ENCODE measurements at regions not wholly inside any gene's neighbourhood (a gene's known extent, or its start where the extent isn't known, plus 50 kb on each side); places are given as distances from the start of the nearest gene placed in this dataset.

DNA sequence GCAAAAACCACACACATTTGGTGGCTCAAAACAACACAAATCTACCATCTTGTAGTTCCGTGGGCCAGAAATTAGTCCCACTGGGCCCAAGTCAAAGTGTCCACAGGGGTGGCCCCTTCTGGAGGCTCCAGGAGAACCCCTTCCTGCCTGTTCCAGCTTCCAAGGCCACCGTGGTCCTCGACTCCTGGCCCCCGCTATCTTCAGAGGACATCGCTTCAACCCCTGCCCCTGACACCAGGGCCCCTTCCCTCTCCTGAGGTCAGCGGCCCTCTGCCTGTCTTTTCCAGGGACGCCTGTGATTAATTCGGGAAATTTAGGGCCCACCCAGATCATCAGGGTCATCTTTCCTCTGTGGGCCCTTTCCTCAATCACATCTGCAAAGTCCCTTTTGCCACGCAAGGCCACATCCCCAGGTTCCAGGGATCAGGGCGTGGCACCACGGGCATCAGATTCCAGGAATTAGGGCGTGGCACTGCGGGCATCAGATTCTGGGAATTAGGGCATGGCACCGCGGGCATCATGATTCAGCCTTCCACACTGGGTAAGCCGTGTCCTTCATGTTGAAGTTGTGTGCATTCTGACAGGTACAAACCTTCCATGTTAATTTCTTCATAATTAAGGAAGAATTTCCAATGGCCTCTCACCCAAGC lies 59.9 kb upstream of the SMOC2 start:
- no peaks in the 10 kb centered on the region for H3K79me2 ChIP-seq (ENCODE audit: insufficient read depth, low read length)
- peaks cover 35% of the 10 kb centered on the region for H3K9me3 ChIP-seq (ENCODE audit: low read length)
- ATAC-seq (no peak), FAIRE-seq (no peak), DNase-seq (ENCODE audit: low spot score) (no peak)
- ChIA-PET CTCF (ENCODE audit: low intra/inter-chr PET ratio, low total read pairs) (no interaction called here), POLR2A (no interaction called here)
- H2AFZ ChIP-seq (ENCODE audit: low read length): no peak overlapping the region
- in situ Hi-C loops (cut with HindIII; ENCODE audit: extremely low pct_ligation_motif_present, low pct_unique_long_range_greater_than_20kb): no loop called here
- H3K4me2 ChIP-seq (ENCODE audit: low read depth, low read length): no peak overlapping the region
- no peak overlapping the region for H3K4me3 ChIP-seq (replicated peaks in 1 of 3; ENCODE audit: insufficient read depth in 1 of 3, low read depth in 2 of 3, low read length in 3 of 3)
- intact Hi-C loops (cut with micrococcal nuclease; ENCODE audit: unreplicated experiment): no loop called here
- TF ChIP-seq ATAD3A (CRISPR knock-in tag; IDR thresholded peaks at IDR 0.05) (no peak), CHCHD3 (CRISPR knock-in tag; IDR thresholded peaks at IDR 0.05) (no peak), ZNF567 (CRISPR knock-in tag; IDR thresholded peaks at IDR 0.05; ENCODE audit: borderline replicate concordance) (no peak), ZNF775 (CRISPR knock-in tag; IDR thresholded peaks at IDR 0.05; ENCODE audit: borderline replicate concordance) (no peak), SRF (IDR thresholded peaks at IDR 0.05; ENCODE audit: low read depth, low read length) (no peak), CC2D1A (CRISPR knock-in tag; IDR thresholded peaks at IDR 0.05) (no peak)
- 41% methylated on average over 15 of the region's 16 CpGs for WGBS (ENCODE audit: low lambda C conversion rate)
- no peaks in the 10 kb centered on the region for H3K4me1 ChIP-seq (ENCODE audit: insufficient read depth, low read length)
- H3K36me3 ChIP-seq (replicated peaks in 1 of 2; ENCODE audit: control insufficient read depth in 1 of 2, insufficient read depth in 2 of 2, low read length in 2 of 2): no peaks in the 10 kb centered on the region
- H3K27ac ChIP-seq (ENCODE audit: extremely low read length, insufficient read depth, low read length): no peak overlapping the region
- no TSS peak for BruUV-seq (replicated peaks)
- H4K20me1 ChIP-seq (ENCODE audit: insufficient read depth, low read length): no peaks in the 10 kb centered on the region
- peaks cover 5 to 22% of the 10 kb centered on the region in 2 experiments; a peak in 4 of 5 replicates for H3K27me3 ChIP-seq (ENCODE audit: control insufficient read depth in 1 of 2, insufficient read depth in 2 of 2, low read length in 2 of 2)
- H3K9ac ChIP-seq (ENCODE audit: insufficient read depth, low read depth, low read length): no peak overlapping the region

DNA sequence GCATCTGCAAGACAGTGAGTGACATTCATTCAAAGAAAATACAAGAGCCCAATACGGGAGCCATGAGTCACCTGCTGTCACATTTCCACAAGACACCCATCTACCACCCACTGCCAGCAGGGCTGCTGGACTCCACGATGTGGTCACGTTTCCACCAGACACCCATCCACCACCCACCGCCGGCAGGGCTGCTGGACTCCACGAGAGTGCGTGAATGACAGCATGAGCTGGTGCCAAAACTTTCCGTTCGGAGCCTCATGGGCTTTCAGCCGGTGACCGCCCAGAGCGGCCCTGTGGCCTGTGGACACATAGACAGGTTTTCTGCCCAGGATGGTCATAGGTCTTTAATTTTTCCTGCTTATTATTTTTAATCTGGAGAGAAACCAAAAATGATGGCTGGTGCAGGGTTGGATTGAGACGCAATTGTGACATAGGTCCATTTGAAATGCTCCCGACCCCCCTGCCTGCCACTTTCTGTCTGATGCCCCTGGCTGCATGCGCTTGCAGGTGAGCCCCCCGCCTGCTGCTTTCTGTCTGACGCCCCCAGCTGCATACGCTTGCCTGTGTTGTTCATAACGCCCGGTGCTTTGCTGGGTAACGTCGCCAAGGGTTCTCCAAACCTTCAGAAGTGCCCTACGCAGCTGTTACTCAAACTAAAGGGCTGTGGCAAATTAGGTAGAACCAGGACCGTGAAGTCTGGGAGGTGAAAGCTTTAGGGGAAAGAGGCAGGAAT lies 59.1 kb upstream of the SMOC2 start:
- BruUV-seq (replicated peaks): no TSS peak
- in situ Hi-C loops (cut with HindIII; ENCODE audit: extremely low pct_ligation_motif_present, low pct_unique_long_range_greater_than_20kb): no loop called here
- no peak for ATAC-seq
- no peak for TF ChIP-seq TBP (CRISPR knock-in tag; IDR thresholded peaks at IDR 0.05)
- TF ChIP-seq ZNF737 (CRISPR knock-in tag; IDR thresholded peaks at IDR 0.05; ENCODE audit: borderline replicate concordance): no peak
- no peak for TF ChIP-seq CEBPB (IDR thresholded peaks at IDR 0.05; ENCODE audit: borderline replicate concordance, low read depth, low read length)
- no peak for TF ChIP-seq ZBTB20 (CRISPR knock-in tag; IDR thresholded peaks at IDR 0.05; ENCODE audit: borderline replicate concordance, low read depth)
- TF ChIP-seq ZNF430 (CRISPR knock-in tag; IDR thresholded peaks at IDR 0.05): no peak
- TF ChIP-seq, protein P1, sequence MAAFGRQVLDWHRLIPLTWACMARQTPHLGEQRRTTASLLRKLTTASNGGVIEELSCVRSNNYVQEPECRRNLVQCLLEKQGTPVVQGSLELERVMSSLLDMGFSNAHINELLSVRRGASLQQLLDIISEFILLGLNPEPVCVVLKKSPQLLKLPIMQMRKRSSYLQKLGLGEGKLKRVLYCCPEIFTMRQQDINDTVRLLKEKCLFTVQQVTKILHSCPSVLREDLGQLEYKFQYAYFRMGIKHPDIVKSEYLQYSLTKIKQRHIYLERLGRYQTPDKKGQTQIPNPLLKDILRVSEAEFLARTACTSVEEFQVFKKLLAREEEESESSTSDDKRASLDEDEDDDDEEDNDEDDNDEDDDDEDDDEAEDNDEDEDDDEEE (CRISPR knock-in tag; IDR thresholded peaks at IDR 0.05): no peak
- TF ChIP-seq ZNF607 (CRISPR knock-in tag; IDR thresholded peaks at IDR 0.05; ENCODE audit: borderline replicate concordance): no peak
- no peak for TF ChIP-seq HMGA1 (CRISPR knock-in tag; conservative IDR thresholded peaks at IDR 0.05)
- TF ChIP-seq ZNF17 (CRISPR knock-in tag; IDR thresholded peaks at IDR 0.05): no peak
- no peak for TF ChIP-seq ZNF777 (CRISPR knock-in tag; IDR thresholded peaks at IDR 0.05)
- no peak for TF ChIP-seq KMT2A (CRISPR knock-in tag; IDR thresholded peaks at IDR 0.05)
- TF ChIP-seq RXRB (CRISPR knock-in tag; IDR thresholded peaks at IDR 0.05; ENCODE audit: borderline replicate concordance): no peak
- TF ChIP-seq ZNF549 (CRISPR knock-in tag; IDR thresholded peaks at IDR 0.05): no peak
- no peak for TF ChIP-seq SMAD1 (CRISPR knock-in tag; IDR thresholded peaks at IDR 0.05; ENCODE audit: borderline replicate concordance, low read depth)

More for the DNA sequence above, 59.1 kb upstream of the SMOC2 start:
- H3K36me3 ChIP-seq (replicated peaks in 1 of 2; ENCODE audit: control insufficient read depth in 1 of 2, insufficient read depth in 2 of 2, low read length in 2 of 2): no peaks in the 10 kb centered on the region
- H3K4me2 ChIP-seq (ENCODE audit: low read depth, low read length): no peak overlapping the region
- no peak overlapping the region for H3K4me3 ChIP-seq (replicated peaks in 1 of 3; ENCODE audit: insufficient read depth in 1 of 3, low read depth in 2 of 3, low read length in 3 of 3)
- no peak for FAIRE-seq
- ChIA-PET POLR2A (no interaction called here), CTCF (ENCODE audit: low intra/inter-chr PET ratio, low total read pairs) (no interaction called here)
- no peak for DNase-seq (ENCODE audit: low spot score)
- H3K9me3 ChIP-seq (ENCODE audit: low read length): peaks cover 35% of the 10 kb centered on the region
- no peaks in the 10 kb centered on the region for H3K4me1 ChIP-seq (ENCODE audit: insufficient read depth, low read length)
- WGBS (ENCODE audit: low lambda C conversion rate): 51% methylated on average over 24 of the region's 24 CpGs
- H3K79me2 ChIP-seq (ENCODE audit: insufficient read depth, low read length): no peaks in the 10 kb centered on the region
- H4K20me1 ChIP-seq (ENCODE audit: insufficient read depth, low read length): no peaks in the 10 kb centered on the region
- intact Hi-C loops (cut with micrococcal nuclease; ENCODE audit: unreplicated experiment): no loop called here
- H3K27ac ChIP-seq (ENCODE audit: extremely low read length, insufficient read depth, low read length): no peak overlapping the region
- H3K9ac ChIP-seq (ENCODE audit: insufficient read depth, low read depth, low read length): no peak overlapping the region
- H3K27me3 ChIP-seq (ENCODE audit: control insufficient read depth in 1 of 2, insufficient read depth in 2 of 2, low read length in 2 of 2): peaks cover 7 to 17% of the 10 kb centered on the region in 2 experiments; a peak in 3 of 5 replicates
- H2AFZ ChIP-seq (ENCODE audit: low read length): no peak overlapping the region

All from HepG2 (cell line).